Astrocyte (in vitro differentiated cells and primary cell): ENCODE measurements at regions not wholly inside any gene's neighbourhood (a gene's known extent, or its start where the extent isn't known, plus 50 kb on each side); places are given as distances from the start of the nearest gene placed in this dataset.
A peak's percentile ranks its signal among the peaks of the same experiment; 100 is the strongest.

Source experiments
- DNase-seq: peaks from one replicate; pipeline ENCODE4 v3.0.0-alpha.2; 2010; ENCODE audit warnings: low read depth
- FAIRE-seq: peaks from 2 replicates; lab custom pipeline; 2011; peaks lifted over from hg19 to GRCh38; lab: Jason Lieb, UNC
- H2AFZ ChIP-seq: 2 replicates; pipeline ENCODE4 v1.6.0; 2012; ENCODE audit warnings: low read depth, low read length, inconsistent platforms
- H3K27ac ChIP-seq: 2 replicates; pipeline ENCODE4 v1.5.1; 2011; ENCODE audit warnings: low read depth, low read length, inconsistent platforms
- H3K27me3 ChIP-seq: 2 replicates; pipeline ENCODE4 v1.6.0; 2011; ENCODE audit warnings: low read length, inconsistent platforms; ENCODE audit not compliant: insufficient read depth
- H3K36me3 ChIP-seq: 2 replicates; pipeline ENCODE4 v1.5.1; 2011; ENCODE audit warnings: low read length, inconsistent platforms; ENCODE audit not compliant: insufficient read depth
- H3K4me1 ChIP-seq: 2 replicates; pipeline ENCODE4 v1.5.1; 2011; ENCODE audit warnings: low read length, inconsistent platforms; ENCODE audit not compliant: insufficient read depth
- H3K4me2 ChIP-seq: 2 replicates; pipeline ENCODE4 v1.6.0; 2012; ENCODE audit warnings: low read length, inconsistent platforms
- H3K4me3 ChIP-seq: 2 replicates; pipeline ENCODE4 v1.5.1; 2011; ENCODE audit warnings: low read depth, mild to moderate bottlenecking, low read length, inconsistent platforms; ENCODE audit not compliant: insufficient read depth
- H3K79me2 ChIP-seq: 2 replicates; pipeline ENCODE4 v1.6.0; 2012; ENCODE audit warnings: mild to moderate bottlenecking, low read length, inconsistent platforms; ENCODE audit not compliant: insufficient read depth
- H3K9ac ChIP-seq: 2 replicates; pipeline ENCODE4 v1.6.0; 2012; ENCODE audit warnings: mild to moderate bottlenecking, low read length, inconsistent platforms
- H3K9me3 ChIP-seq: 2 replicates; pipeline ENCODE4 v1.5.1; 2012; ENCODE audit warnings: low read depth, mild to moderate bottlenecking, low read length, inconsistent platforms; ENCODE audit not compliant: insufficient read depth
- H4K20me1 ChIP-seq: 2 replicates; pipeline ENCODE4 v1.6.0; 2012; ENCODE audit warnings: low read length, inconsistent platforms; ENCODE audit not compliant: insufficient read depth
- H3K27ac Mint-ChIP-seq: one replicate; pipeline ENCODE4 v1.8.0; 2021; ENCODE audit warnings: mild to moderate bottlenecking, mixed read lengths; ENCODE audit not compliant: unreplicated experiment
- H3K27me3 Mint-ChIP-seq: one replicate; pipeline ENCODE4 v1.8.0; 2021; ENCODE audit warnings: low read depth, mixed read lengths; ENCODE audit not compliant: unreplicated experiment
- H3K36me3 Mint-ChIP-seq: one replicate; pipeline ENCODE4 v1.8.0; 2021; ENCODE audit warnings: low read depth, mixed read lengths; ENCODE audit not compliant: unreplicated experiment
- H3K4me1 Mint-ChIP-seq: one replicate; pipeline ENCODE4 v1.8.0; 2021; ENCODE audit warnings: low read depth, mixed read lengths; ENCODE audit not compliant: unreplicated experiment
- H3K4me3 Mint-ChIP-seq: one replicate; pipeline ENCODE4 v1.8.0; 2021; ENCODE audit warnings: mild to moderate bottlenecking, moderate library complexity, mixed read lengths; ENCODE audit not compliant: unreplicated experiment
- H3K9me3 Mint-ChIP-seq: one replicate; pipeline ENCODE4 v1.8.0; 2021; ENCODE audit warnings: mild to moderate bottlenecking, mixed read lengths; ENCODE audit not compliant: unreplicated experiment
- CTCF ChIP-seq: IDR thresholded peaks from 2 replicates; pipeline ENCODE4 v1.5.1; 2011; ENCODE audit warnings: low read depth, mild to moderate bottlenecking, inconsistent platforms, low read length, moderate library complexity; ENCODE audit not compliant: insufficient read depth
- EZH2 ChIP-seq: IDR thresholded peaks from 2 replicates; pipeline ENCODE4 v1.6.1; 2012; ENCODE audit warnings: mild to moderate bottlenecking, low read length, inconsistent platforms; ENCODE audit not compliant: insufficient read depth

DNA sequence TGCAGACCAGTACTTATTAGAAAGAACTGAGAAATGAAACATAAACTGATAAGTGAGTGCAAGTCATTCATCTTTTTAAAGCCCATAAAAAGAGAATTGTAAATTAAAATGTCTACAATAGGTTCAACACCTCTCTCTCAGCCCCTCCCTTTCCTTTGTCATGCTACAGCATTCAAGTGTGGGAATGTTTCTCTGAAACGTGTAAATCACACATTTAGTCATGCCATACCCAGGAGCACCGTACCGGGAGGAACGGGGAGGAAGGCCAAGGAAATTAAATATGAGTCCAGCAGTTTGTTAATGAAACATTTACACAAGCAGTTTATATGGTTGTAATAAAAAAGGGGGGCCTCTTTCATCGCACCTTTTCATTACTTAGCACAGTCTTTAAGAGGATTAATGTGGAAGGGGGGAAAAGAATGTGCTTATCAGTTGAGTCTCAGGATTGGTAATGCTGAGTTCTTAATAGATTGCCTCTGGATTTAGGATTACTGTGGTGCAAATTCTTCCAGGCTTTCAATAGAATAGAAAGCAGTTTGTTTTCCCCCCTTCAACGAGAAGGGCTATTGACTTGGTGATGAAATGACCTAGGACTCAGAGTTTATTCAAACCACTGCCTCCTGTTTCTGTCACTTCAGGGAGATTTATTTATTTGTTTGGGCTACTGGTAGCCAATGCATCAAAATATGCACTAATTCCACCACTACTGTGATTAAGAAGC is 176.0 kb upstream of the ZNF608 start:
- Histone ChIP-seq H2AFZ (no peak overlapping the region), H3K27me3 (no peaks in the 10 kb centered on the region), H3K27ac (no peak overlapping the region), H3K9ac (no peak overlapping the region), H4K20me1 (no peaks in the 10 kb centered on the region), H3K4me2 (no peak overlapping the region), H3K79me2 (no peaks in the 10 kb centered on the region), H3K4me1 (no peaks in the 10 kb centered on the region), H3K4me3 (no peak overlapping the region), H3K9me3 (no peaks in the 10 kb centered on the region), H3K36me3 (no peaks in the 10 kb centered on the region)
- TF ChIP-seq EZH2 (no peak), CTCF (no peak)
- Mint-ChIP-seq H3K27ac (no peak overlapping the region), H3K4me1 (peaks cover 3% of the 10 kb centered on the region), H3K9me3 (peaks cover 11% of the 10 kb centered on the region), H3K27me3 (no peaks in the 10 kb centered on the region), H3K36me3 (peaks cover 1% of the 10 kb centered on the region), H3K4me3 (no peak overlapping the region)
- no peak for DNase-seq
- no peak for FAIRE-seq

DNA sequence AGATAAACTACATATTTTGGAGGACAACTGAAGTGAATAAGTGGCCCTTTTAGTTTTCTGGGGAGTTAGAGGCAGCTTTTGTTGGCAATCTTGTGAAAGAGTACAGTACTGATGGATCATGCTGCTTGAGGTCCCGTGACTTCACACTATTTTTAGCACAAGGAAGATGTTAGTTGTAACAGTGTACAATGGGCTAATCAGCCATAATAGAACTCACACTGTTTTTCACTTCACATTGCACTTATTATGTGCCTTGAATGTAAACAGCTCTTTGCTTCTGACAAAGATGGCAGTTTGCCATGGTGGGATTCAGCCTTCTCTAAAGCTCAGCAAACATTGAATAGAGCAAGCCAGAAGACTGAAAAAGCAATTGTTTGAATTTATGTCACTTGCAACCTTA is 176.7 kb upstream of the ZNF608 start:
- H3K27ac ChIP-seq, result no peak overlapping the region
- H2AFZ ChIP-seq, result peak overlapping the region; percentile 10
- Mint-ChIP-seq H3K4me3 (no peak overlapping the region), H3K36me3 (peaks cover 3% of the 10 kb centered on the region), H3K27me3 (no peaks in the 10 kb centered on the region), H3K4me1 (peaks cover 5% of the 10 kb centered on the region), H3K9me3 (peaks cover 18% of the 10 kb centered on the region), H3K27ac (no peak overlapping the region)
- no peak overlapping the region for H3K4me3 ChIP-seq
- FAIRE-seq, result no peak
- H3K36me3 ChIP-seq, result no peaks in the 10 kb centered on the region
- TF ChIP-seq EZH2 (no peak), CTCF (no peak)
- no peak overlapping the region for H3K4me2 ChIP-seq
- H3K79me2 ChIP-seq, result no peaks in the 10 kb centered on the region
- H3K4me1 ChIP-seq, result no peaks in the 10 kb centered on the region
- no peaks in the 10 kb centered on the region for H3K9me3 ChIP-seq
- H3K27me3 ChIP-seq, result no peaks in the 10 kb centered on the region
- no peak overlapping the region for H3K9ac ChIP-seq
- peak; percentile 17 for DNase-seq
- no peaks in the 10 kb centered on the region for H4K20me1 ChIP-seq

- no peaks in the 10 kb centered on the region for H3K36me3 ChIP-seq
- no peaks in the 10 kb centered on the region for H3K27me3 ChIP-seq
- H3K36me3 Mint-ChIP-seq, result peaks cover 3% of the 10 kb centered on the region
- no peak overlapping the region for H3K4me2 ChIP-seq
- no peak for FAIRE-seq
- H3K4me3 ChIP-seq, result no peak overlapping the region
- H3K79me2 ChIP-seq, result no peaks in the 10 kb centered on the region
- H3K4me1 Mint-ChIP-seq, result peaks cover 3% of the 10 kb centered on the region
- no peaks in the 10 kb centered on the region for H3K4me1 ChIP-seq
- TF ChIP-seq CTCF (no peak), EZH2 (no peak)
- H3K27ac Mint-ChIP-seq, result peak overlapping the region; percentile 27
- H3K9me3 Mint-ChIP-seq, result peaks cover 18% of the 10 kb centered on the region
- DNase-seq, result no peak
- H3K27me3 Mint-ChIP-seq, result no peaks in the 10 kb centered on the region
- no peak overlapping the region for H3K27ac ChIP-seq
- H3K9ac ChIP-seq, result no peak overlapping the region
- H2AFZ ChIP-seq, result no peak overlapping the region
- H3K9me3 ChIP-seq, result no peaks in the 10 kb centered on the region
- no peak overlapping the region for H3K4me3 Mint-ChIP-seq
- no peaks in the 10 kb centered on the region for H4K20me1 ChIP-seq
These were observed 178.3 kb upstream of the ZNF608 start for GRCh38 chr5:124924729-124925128.
